AML-193 (cell line): ENCODE measurements at regions not wholly inside any gene's neighbourhood (a gene's known extent, or its start where the extent isn't known, plus 50 kb on each side); places are given as distances from the start of the nearest gene placed in this dataset.
"Not testable (repeated sequence)": the region's sequence is repeated elsewhere in the genome, so short reads cannot be mapped to it uniquely, and the experiment has no call there.

Experiments used
- DNase-seq, 2 experiments: peaks; one replicate each; lab custom pipeline; 2025; lab: John Stamatoyannopoulos, UW

- DNase-seq = not testable (repeated sequence)
Observed at GRCh38 chr1:67902546-67903223, 69.4 kb upstream of the GNG12 start.

GRCh38 chr1:67898033-67898726 is 64.9 kb upstream of the GNG12 start:
- no peak for DNase-seq

DNA sequence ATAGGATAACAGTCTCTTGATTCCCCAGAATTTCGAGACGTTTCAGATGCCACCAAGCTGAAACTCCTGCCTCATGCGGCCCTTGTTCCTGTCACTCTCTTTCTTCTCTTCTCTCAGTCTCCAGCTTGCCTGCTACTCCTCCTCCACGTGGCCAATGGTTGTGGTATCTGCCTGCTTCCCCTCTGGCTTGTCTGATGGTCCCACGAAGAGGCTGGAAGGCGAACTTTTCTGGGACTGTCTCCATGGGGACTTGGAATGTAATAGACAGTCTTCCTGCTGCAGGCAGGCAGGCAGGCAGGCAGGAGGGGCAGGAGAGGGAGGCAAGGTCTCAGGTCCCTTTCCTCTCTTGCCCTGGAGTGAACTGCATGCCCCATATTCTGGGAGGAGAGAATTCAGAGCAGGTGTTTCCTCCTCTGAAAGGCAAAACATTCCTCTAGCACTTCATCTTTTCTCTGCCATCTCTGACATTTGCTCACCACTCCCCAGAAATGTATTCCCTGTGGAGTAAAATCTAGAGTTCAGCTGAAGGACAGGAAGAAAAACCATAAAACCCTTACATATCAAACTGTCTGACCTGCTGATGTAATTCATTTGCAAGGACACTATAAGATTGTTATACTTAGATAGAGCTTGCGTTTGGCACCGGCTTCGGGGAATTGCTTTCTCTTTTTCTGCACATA is 64.1 kb upstream of the GNG12 start:
- no peak for DNase-seq

DNA sequence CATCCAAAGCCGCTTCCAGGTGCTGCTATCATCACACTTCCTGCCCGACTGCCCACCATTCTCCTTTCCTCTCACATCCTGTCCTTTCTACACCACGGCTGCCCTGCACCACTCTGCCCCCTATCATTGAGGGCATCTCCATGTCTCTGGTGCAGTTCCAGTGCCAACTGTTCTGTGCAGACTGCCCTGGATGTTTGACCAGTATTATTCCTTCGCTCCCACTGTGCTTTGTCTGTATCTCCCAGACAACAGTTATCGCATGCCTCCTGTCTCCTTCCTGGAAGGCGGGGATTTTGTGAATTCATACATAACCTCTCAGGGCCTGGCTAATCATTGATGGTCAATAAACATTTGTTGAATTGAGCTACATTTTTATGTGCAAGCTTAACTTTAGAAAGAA is 63.6 kb upstream of the GNG12 start:
- no peak for DNase-seq

- DNase-seq = no peak
Observed at GRCh38 chr1:67894981-67895735, 61.9 kb upstream of the GNG12 start.

GRCh38 chr1:67893126-67893495 is 59.8 kb upstream of the GNG12 start:
- no peak for DNase-seq

DNA sequence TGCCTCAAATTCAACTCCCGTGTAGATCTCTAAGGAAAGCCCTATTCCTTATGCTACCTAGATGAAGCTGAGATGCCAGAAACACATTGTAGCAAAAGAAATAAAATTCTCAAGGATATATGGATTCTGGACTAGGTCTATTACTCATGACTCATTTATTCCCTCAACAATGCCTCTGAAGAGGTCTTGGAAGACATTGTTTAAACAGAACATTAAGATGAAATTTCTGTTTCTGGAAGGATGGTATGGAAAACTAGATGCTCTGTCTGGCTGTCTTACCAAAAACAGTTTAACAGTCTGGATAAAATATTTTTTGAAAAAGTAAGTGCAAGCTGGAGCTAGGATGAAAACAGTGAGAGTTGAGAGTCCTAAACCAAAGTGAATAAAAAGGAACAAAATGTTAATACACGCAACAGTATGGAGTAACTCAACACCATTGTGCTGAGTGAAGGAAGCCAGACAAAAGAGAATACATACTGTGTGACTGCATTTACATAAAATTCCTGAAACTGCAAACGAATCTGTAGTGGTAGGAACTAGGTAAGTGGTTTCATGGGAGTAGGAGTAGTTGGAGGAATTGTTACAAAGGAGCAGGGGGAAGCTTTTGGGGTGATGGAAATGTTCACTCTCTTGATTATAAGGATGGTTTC is 59.3 kb upstream of the GNG12 start:
- DNase-seq = no peak

DNA sequence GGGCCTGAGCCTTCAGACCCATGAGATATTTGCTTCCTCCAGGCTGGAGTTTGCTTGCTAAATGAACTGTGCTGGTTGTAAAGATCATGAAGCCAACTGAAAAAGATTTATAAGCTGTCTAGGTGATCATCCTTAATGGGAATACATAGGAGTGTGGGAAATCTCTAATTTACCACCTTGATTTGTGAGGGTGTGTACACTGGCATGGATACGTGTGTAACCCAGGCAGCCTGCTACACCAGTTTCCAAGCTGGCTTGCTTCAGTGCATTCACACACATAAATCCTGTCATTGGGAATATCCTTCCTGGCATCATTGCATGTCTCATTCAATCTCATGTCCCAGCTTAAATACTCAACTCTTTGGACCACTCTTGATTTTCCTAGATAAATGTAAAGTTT is 57.6 kb upstream of the GNG12 start:
- DNase-seq = no peak

DNA sequence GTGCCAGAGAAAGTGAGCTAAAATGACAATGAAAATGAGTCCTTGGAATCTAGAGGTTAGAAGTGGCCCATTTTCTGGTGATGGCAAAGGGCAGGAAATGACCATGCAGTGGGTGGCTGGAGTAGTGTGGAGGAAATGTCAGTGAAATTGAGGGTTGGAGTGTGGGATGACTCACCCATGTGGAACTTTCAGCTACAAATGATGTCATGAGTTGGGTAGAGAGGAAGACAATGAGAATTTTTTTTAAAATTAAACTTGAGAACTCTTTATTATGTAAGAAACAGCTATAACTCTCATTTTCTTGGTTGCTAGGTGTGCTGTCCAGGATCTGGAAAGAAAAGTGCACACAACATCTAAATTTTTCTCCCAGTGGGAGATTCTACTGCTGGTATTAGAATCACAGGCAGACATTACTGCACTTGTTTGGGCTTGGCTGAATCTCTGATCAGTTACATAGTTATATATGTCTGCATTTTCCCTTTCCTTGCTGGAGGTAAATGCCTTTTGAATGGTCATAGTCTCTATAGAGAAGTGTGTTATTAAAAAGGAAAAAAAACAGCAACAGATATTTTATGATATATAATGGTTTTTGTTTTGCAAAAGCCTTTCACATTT is 56.8 kb upstream of the GNG12 start:
- peak in 1 of 2 experiments; percentile 1 for DNase-seq

- no peak for DNase-seq
Observed at GRCh38 chr1:67889466-67889865, 56.2 kb upstream of the GNG12 start.

DNA sequence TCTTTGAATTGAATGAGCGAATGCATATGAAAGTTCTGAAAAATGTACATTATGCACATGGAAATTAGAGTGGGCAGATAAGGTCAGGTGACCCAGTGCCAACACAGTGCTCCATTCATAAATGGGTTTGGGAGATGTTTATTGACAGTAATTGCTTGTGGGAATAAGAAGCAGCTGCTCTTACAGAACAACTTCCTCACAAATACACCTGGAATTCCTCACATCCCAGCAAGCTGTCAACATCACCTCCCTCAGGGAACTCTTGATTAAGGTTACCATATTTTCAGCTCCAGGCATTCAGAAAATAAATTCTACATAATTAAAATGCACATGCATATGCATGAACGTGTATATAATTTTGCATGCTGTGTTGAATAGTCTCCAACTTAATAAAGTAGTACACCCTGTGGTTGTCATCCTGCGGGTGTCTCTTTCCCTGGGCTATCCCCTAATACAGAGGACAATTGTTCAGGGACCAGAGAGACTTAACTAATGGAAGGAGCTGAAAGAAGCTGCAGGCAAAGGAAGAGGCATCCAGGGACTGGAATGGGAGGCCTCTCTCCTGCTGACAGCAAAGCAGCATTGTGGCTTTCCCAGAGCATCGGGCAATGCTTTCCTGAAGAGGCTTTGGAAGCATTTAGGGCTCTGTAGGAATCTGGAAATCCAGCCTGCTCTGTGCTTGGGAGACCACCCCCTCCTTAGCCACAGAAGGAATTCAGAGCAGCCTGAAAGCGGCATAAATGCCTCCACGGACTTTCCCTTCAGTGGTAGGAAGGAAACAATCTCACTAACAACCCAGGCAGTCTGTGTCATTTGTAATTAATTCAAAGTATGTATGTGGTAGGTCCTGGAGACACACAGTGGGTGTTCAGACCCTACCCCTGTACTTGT is 55.2 kb upstream of the GNG12 start:
- no peak for DNase-seq

DNA sequence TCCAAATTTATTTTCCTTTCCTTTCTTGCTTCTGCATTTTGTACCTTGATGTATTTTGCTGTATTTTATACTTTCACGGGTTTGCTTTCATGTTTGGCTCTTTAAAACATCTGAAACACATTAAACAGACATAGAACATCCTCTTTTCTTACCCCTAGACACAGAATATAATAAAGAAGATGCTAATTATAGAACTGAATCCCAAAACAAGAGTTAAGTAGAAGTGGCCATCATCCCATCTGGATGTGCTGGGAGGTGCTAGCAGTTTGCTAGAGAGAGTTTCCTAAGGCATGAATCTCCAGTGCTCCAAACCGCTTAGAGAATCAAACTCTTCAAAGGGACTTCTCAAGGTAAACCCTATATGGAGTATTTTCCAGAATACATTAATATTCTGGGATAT is 53.9 kb upstream of the GNG12 start:
- no peak for DNase-seq

GRCh38 chr1:67886076-67886475 is 52.8 kb upstream of the GNG12 start:
- peak; percentile 5 to 19 for DNase-seq

- DNase-seq = no peak
Observed at GRCh38 chr1:67883069-67883468, 49.8 kb upstream of the GNG12 start.
